ENCODE measurements at regions not wholly inside any gene's neighbourhood (a gene's known extent, or its start where the extent isn't known, plus 50 kb on each side); places are given as distances from the start of the nearest gene placed in this dataset.

- no peak for ATAC-seq
- no peak overlapping the region for H3K4me2 ChIP-seq (ENCODE audit: low read length)
- H3K79me2 ChIP-seq (ENCODE audit: insufficient read depth, low read length), result no peaks in the 10 kb centered on the region
- H4K20me1 ChIP-seq (ENCODE audit: insufficient read depth), result no peaks in the 10 kb centered on the region
- H3K36me3 ChIP-seq (ENCODE audit: control insufficient read depth in 1 of 2, insufficient read depth in 2 of 2, low read length in 2 of 2), result no peaks in the 10 kb centered on the region
- no peak for DNase-seq (ENCODE audit: low read depth, low spot score)
- H3K9me2 ChIP-seq (ENCODE audit: insufficient read depth), result no peaks in the 10 kb centered on the region
- no peak overlapping the region for H3K9ac ChIP-seq (ENCODE audit: low read length)
- no peaks in the 10 kb centered on the region for H3K27me3 ChIP-seq (ENCODE audit: insufficient read depth, low read length)
- intact Hi-C loops (cut with micrococcal nuclease), result no loop called here
- ChIA-PET CTCF (no interaction called here), RAD21 (ENCODE audit: low non-redundant PET in 1 of 2, low total read pairs in 2 of 2, uncharacterized antibody in 2 of 2, unreplicated experiment in 2 of 2) (no interaction called here), POLR2A (no interaction called here)
- no peaks in the 10 kb centered on the region for H3K4me1 ChIP-seq (ENCODE audit: control insufficient read depth in 1 of 2, insufficient read depth in 2 of 2, low read length in 2 of 2)
- H3K27ac ChIP-seq (ENCODE audit: low read depth, low read length), result no peak overlapping the region
- no peak overlapping the region for H3K4me3 ChIP-seq (replicated peaks in 1 of 2; ENCODE audit: low read depth in 1 of 2, low read length in 2 of 2)
- no TSS peak for BruUV-seq (replicated peaks)
- no peak overlapping the region for H2AFZ ChIP-seq (ENCODE audit: low read depth, low read length, poor library complexity, severe bottlenecking)
- no peaks in the 10 kb centered on the region; a peak in 1 of 4 replicates for H3K9me3 ChIP-seq (ENCODE audit: control insufficient read depth in 1 of 2, insufficient read depth in 1 of 2, low read depth in 1 of 2, low read length in 2 of 2)
- no peak for TF ChIP-seq TCF7L2 (IDR thresholded peaks at IDR 0.05; ENCODE audit: borderline replicate concordance, extremely low read depth, insufficient read depth, insufficient read length)
- no peak for TF ChIP-seq FOSL1 (IDR thresholded peaks at IDR 0.05; ENCODE audit: low read depth)
- TF ChIP-seq EZH2 (IDR thresholded peaks at IDR 0.05), result no peak
- TF ChIP-seq CEBPB (IDR thresholded peaks at IDR 0.05; ENCODE audit: low read depth), result no peak
- no peak for TF ChIP-seq EGR1 (IDR thresholded peaks at IDR 0.05; ENCODE audit: low read depth)
- no peak for TF ChIP-seq CTCF (IDR thresholded peaks at IDR 0.05 in 2 of 3, conservative IDR thresholded peaks at IDR 0.05 in 1 of 3; ENCODE audit: borderline replicate concordance in 1 of 3, insufficient read depth in 1 of 3, low read depth in 2 of 3, low read length in 2 of 3)
- TF ChIP-seq SP1 (IDR thresholded peaks at IDR 0.05; ENCODE audit: low read depth), result no peak
- TF ChIP-seq SRF (IDR thresholded peaks at IDR 0.05; ENCODE audit: low read depth), result no peak
- TF ChIP-seq ZFX (IDR thresholded peaks at IDR 0.05), result no peak
Observed at GRCh38 chr6:22732176-22732970, 163.0 kb downstream of the HDGFL1 start.
